Neuron (in vitro differentiated cells): ENCODE measurements at regions not wholly inside any gene's neighbourhood (a gene's known extent, or its start where the extent isn't known, plus 50 kb on each side); places are given as distances from the start of the nearest gene placed in this dataset.

Source experiments
- H2AFZ ChIP-seq: one replicate; pipeline ENCODE4 v1.6.1; 2013; ENCODE audit warnings: low read depth, mild to moderate bottlenecking, inconsistent platforms, low read length, moderate library complexity
- H3K27me3 ChIP-seq: one replicate; pipeline ENCODE4 v1.6.1; 2013; ENCODE audit warnings: low read length; ENCODE audit not compliant: insufficient read depth
- H3K36me3 ChIP-seq: one replicate; pipeline ENCODE4 v1.6.1; 2013; ENCODE audit warnings: low read length; ENCODE audit not compliant: insufficient read depth
- H3K4me1 ChIP-seq: one replicate; pipeline ENCODE4 v1.6.1; 2013; ENCODE audit warnings: low read length; ENCODE audit not compliant: insufficient read depth
- H3K4me3 ChIP-seq: 2 replicates; pipeline ENCODE4 v1.5.1; 2013; ENCODE audit warnings: mild to moderate bottlenecking, low read length, moderate library complexity
- H3K9me3 ChIP-seq: one replicate; pipeline ENCODE4 v1.6.1; 2013; ENCODE audit warnings: low read length

- no peak overlapping the region for H3K4me3 ChIP-seq
- H3K4me1 ChIP-seq, result peaks cover 12% of the 10 kb centered on the region
- H3K9me3 ChIP-seq, result no peaks in the 10 kb centered on the region
- H3K36me3 ChIP-seq, result no peaks in the 10 kb centered on the region
- no peak overlapping the region for H2AFZ ChIP-seq
- no peaks in the 10 kb centered on the region for H3K27me3 ChIP-seq
These were observed 268.4 kb downstream of the FOXO1 start for GRCh38 chr13:40398065-40398464.

GRCh38 chr13:40399756-40400155 is 266.7 kb downstream of the FOXO1 start:
- H2AFZ ChIP-seq, result no peak overlapping the region
- no peak overlapping the region for H3K4me3 ChIP-seq
- peaks cover 16% of the 10 kb centered on the region for H3K4me1 ChIP-seq
- H3K9me3 ChIP-seq, result no peaks in the 10 kb centered on the region
- H3K36me3 ChIP-seq, result no peaks in the 10 kb centered on the region
- H3K27me3 ChIP-seq, result no peaks in the 10 kb centered on the region

- Histone ChIP-seq H3K4me3 (no peak overlapping the region), H3K9me3 (no peaks in the 10 kb centered on the region), H3K4me1 (peaks cover 16% of the 10 kb centered on the region), H3K27me3 (no peaks in the 10 kb centered on the region), H2AFZ (no peak overlapping the region), H3K36me3 (no peaks in the 10 kb centered on the region)
These were observed 264.3 kb downstream of the FOXO1 start for GRCh38 chr13:40401911-40402776.

- Histone ChIP-seq H2AFZ (no peak overlapping the region), H3K36me3 (no peaks in the 10 kb centered on the region), H3K9me3 (no peaks in the 10 kb centered on the region), H3K4me1 (peaks cover 16% of the 10 kb centered on the region), H3K27me3 (no peaks in the 10 kb centered on the region), H3K4me3 (no peak overlapping the region)
These were observed 263.5 kb downstream of the FOXO1 start for GRCh38 chr13:40402931-40403431.

- no peak overlapping the region for H2AFZ ChIP-seq
- H3K27me3 ChIP-seq, result no peaks in the 10 kb centered on the region
- H3K36me3 ChIP-seq, result no peaks in the 10 kb centered on the region
- H3K9me3 ChIP-seq, result no peaks in the 10 kb centered on the region
- H3K4me3 ChIP-seq, result no peak overlapping the region
- H3K4me1 ChIP-seq, result peaks cover 16% of the 10 kb centered on the region
These were observed 262.8 kb downstream of the FOXO1 start for GRCh38 chr13:40403509-40404241.

GRCh38 chr13:40404407-40404806 is 262.0 kb downstream of the FOXO1 start:
- Histone ChIP-seq H3K4me1 (peaks cover 16% of the 10 kb centered on the region), H3K27me3 (no peaks in the 10 kb centered on the region), H3K9me3 (no peaks in the 10 kb centered on the region)

GRCh38 chr13:40404967-40405716 is 261.3 kb downstream of the FOXO1 start:
- peaks cover 16% of the 10 kb centered on the region for H3K4me1 ChIP-seq
- H3K9me3 ChIP-seq, result no peaks in the 10 kb centered on the region
- no peak overlapping the region for H3K4me3 ChIP-seq
- H3K36me3 ChIP-seq, result no peaks in the 10 kb centered on the region
- H2AFZ ChIP-seq, result no peak overlapping the region
- H3K27me3 ChIP-seq, result no peaks in the 10 kb centered on the region

More at GRCh38 chr13:40404407-40404806, 262.0 kb downstream of the FOXO1 start:
- H3K4me3 ChIP-seq, result no peak overlapping the region
- no peak overlapping the region for H2AFZ ChIP-seq
- no peaks in the 10 kb centered on the region for H3K36me3 ChIP-seq

- no peaks in the 10 kb centered on the region for H3K9me3 ChIP-seq
- H3K36me3 ChIP-seq, result no peaks in the 10 kb centered on the region
- H3K4me3 ChIP-seq, result no peak overlapping the region
- H3K4me1 ChIP-seq, result peaks cover 16% of the 10 kb centered on the region
- no peaks in the 10 kb centered on the region for H3K27me3 ChIP-seq
- no peak overlapping the region for H2AFZ ChIP-seq
These were observed 259.9 kb downstream of the FOXO1 start for GRCh38 chr13:40406405-40407120.

- Histone ChIP-seq H3K4me3 (no peak overlapping the region), H2AFZ (no peak overlapping the region), H3K36me3 (no peaks in the 10 kb centered on the region), H3K4me1 (peaks cover 9% of the 10 kb centered on the region), H3K27me3 (no peaks in the 10 kb centered on the region), H3K9me3 (no peaks in the 10 kb centered on the region)
These were observed 258.9 kb downstream of the FOXO1 start for GRCh38 chr13:40407567-40407966.

GRCh38 chr13:40408602-40409001 is 257.8 kb downstream of the FOXO1 start:
- no peaks in the 10 kb centered on the region for H3K9me3 ChIP-seq
- no peaks in the 10 kb centered on the region for H3K36me3 ChIP-seq
- no peaks in the 10 kb centered on the region for H3K4me1 ChIP-seq
- no peak overlapping the region for H3K4me3 ChIP-seq
- H2AFZ ChIP-seq, result no peak overlapping the region
- no peaks in the 10 kb centered on the region for H3K27me3 ChIP-seq

GRCh38 chr13:40409278-40409677 is 257.2 kb downstream of the FOXO1 start:
- no peaks in the 10 kb centered on the region for H3K9me3 ChIP-seq
- no peaks in the 10 kb centered on the region for H3K36me3 ChIP-seq
- H3K27me3 ChIP-seq, result no peaks in the 10 kb centered on the region
- H3K4me3 ChIP-seq, result no peak overlapping the region
- H3K4me1 ChIP-seq, result no peaks in the 10 kb centered on the region
- no peak overlapping the region for H2AFZ ChIP-seq

GRCh38 chr13:40410315-40410714 is 256.1 kb downstream of the FOXO1 start:
- no peaks in the 10 kb centered on the region for H3K36me3 ChIP-seq
- no peaks in the 10 kb centered on the region for H3K9me3 ChIP-seq
- H3K4me1 ChIP-seq, result no peaks in the 10 kb centered on the region
- no peaks in the 10 kb centered on the region for H3K27me3 ChIP-seq
- no peak overlapping the region for H3K4me3 ChIP-seq
- no peak overlapping the region for H2AFZ ChIP-seq
